GM19023 (cell line): ENCODE measurements at regions not wholly inside any gene's neighbourhood (a gene's known extent, or its start where the extent isn't known, plus 50 kb on each side); places are given as distances from the start of the nearest gene placed in this dataset.
"Not testable (repeated sequence)": the region's sequence is repeated elsewhere in the genome, so short reads cannot be mapped to it uniquely, and the experiment has no call there.

Experiments
- ATAC-seq: cut with Tn5 transposase; IDR thresholded peaks from one replicate; pipeline ENCODE4 v1.9.1; 2021; ENCODE audit warnings: mild to moderate bottlenecking, moderate library complexity; ENCODE audit not compliant: unreplicated experiment

DNA sequence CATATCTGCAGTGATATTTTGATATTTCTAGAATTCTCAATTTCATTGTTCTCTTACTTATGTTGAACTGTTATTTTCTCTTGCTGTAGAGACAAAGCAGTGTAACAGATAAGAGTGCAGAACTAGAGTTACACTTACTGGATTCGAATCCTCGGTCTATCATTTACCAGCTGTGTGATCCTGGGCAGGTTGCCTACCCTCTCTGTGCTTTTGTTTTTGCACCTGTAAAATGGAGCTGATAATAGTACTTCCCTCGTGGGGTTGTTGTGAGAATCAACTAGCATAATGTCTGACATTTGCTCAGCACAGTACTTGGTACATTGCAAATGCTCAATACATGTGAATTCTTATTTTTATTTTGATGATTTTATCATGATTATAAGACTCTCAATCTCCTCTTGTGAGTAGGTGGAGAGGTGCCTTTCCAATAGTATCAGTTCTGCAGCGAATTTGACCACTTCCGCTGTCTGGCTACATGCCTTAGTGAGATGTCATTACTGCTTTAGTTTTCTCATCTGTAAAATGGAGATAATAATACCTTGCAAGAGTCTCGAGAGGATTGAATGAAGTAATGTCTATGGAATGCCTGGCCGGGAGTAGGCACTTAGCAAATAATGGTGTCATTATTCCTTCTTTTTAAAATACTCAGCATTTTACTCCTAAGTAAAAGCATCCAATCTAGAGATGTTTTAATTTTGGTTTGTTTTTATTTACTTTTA, 312.2 kb upstream of the MAF start:
- no peak for ATAC-seq

DNA sequence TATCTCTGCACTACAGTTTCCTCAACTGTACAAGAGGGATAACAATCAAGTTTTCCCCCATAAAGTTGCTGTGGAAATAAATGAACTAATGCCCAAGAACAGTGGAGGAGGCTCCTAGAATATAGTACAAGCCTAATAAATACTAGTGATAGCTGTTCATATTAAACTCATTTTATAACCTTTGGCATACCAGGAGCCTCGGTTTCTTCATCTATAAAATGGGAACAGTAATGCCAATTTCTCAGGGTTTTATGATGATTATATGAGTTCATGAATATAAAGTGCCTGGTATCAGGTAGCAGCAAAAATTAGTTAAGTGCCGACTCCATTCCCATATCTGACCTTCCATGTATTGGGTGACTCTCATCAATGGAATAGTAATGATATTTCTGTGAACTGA, 311.1 kb upstream of the MAF start:
- ATAC-seq = no peak

DNA sequence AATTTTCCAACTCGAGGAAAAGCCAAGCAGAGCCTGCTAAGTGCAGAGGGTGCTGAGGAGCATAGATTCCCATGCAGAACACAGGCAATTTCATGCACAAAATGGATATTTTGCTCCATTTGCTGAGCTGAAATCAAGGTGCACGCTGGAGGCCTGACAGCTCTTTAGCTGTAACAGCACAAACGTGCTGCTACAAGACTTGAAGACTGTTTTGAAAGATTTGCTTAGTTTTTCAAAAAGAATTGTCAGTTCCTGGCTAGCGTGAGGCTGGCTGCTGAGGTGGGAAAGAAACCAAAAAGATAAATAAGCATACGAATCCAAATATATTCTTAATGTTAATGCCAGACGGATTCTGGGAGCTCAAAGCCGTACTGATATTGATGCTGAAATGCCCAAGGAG, 309.0 kb upstream of the MAF start:
- no peak for ATAC-seq

DNA sequence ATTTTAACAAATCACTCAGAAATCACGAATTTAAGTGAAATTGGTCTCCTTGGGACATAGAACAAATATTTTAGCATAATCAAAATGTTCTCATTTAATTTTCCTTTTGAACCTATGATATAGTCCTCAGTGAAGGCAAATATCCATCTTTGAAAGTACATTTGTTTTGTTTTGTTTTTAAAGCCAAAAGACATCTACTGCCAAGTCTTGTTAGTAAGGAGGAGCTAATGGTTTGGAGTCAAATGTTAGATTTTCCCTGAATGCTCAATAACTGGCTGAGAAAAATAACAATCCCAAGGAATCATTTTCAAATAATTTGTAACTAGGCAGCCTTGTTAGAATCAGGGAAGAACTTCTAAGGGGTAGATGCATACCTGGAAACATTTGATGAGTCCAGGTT, 302.9 kb upstream of the MAF start:
- ATAC-seq = no peak

DNA sequence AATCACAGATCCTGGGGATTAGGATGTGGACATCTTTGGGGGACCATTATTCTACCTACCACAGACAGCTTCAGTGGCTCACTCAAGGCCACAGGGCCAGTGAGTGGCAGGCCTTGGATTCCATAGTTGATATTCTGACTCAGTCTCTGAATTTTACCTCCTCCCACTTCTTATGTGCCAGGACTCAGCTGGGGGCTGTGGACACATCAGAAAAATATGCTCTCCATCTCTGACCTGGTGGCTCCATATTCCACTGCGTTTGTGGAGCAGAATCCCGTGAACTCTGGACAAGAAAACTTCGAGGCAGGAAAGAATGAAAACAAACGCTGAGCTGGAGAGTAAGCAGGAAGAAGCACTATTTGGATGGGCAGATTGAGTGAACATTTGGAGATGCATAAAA, 301.8 kb upstream of the MAF start:
- no peak for ATAC-seq

DNA sequence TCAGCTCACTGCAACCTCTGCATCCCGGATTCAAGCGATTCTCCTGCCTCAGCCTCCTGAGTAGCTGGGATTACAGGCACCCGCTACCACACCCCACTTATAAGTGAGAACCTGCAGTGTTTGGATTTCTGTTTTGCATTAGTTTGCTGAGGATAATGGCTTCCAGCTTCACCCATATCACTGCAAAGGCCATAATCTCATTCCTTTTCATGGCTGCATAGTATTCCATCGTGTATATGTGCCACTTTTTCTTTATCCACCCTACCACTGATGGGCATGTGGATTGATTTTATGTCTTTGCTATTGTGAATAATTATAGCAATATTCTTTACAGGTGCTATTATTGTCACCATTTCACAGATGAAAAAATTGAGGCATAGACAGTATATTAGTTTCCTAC, 301.0 kb upstream of the MAF start:
- ATAC-seq = no peak

DNA sequence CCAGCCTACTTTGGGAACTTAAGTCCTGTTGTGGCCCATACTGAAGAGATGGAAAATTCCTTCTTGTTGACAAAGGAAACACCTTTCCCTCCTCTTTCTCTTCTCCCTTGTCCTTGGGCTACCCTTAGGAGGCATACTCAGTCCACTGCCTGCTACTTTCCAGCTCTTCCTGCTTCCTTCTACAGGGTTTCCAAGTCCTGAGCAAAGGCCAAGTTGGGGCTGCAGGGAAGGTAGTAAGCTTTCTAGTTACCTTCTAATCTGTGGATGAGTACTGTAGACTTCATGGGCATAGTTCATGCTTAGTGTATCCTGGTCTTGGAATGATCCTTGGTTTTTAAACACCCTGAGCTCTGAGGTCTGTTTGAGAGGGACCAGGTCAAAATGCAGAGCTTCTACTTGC, 299.2 kb upstream of the MAF start:
- ATAC-seq = no peak

DNA sequence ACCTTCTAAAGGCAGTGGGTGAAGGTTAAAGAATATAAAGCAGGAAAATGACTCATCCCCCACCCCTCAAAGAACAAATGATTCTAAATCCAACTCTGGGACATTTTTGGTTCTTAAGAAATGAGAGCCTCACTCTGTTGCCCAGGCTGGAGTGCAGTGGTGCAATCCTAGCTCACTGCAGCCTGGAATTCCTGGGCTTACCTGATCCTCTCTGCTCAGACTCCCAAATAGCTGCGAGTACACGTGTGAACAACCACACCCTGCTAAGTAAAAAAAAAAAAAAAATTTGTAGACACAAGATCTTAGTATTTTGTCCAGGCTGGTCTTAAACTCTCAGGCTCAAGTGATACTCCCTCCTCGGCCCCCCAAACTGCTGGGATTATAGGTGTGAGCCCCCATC, 298.8 kb upstream of the MAF start:
- ATAC-seq = no peak

DNA sequence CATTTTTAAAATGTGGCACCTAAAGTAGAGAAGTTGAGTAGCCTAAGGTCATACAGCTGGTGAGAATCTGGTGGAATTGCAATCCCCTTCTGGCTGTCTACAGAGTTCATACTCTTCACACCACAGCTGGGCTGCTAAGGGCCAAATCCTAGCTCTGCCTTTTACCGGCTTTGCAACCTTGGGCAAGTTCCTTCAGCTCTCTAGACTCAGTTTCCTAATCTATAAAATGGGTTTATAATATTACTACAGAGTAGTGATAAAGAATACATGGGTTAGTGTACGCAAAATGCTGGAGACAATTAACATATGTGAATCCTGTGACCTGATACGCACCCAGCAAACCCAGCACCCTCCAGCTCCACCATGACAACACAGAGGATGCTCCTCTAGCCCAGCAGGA, 298.2 kb upstream of the MAF start:
- no peak for ATAC-seq

DNA sequence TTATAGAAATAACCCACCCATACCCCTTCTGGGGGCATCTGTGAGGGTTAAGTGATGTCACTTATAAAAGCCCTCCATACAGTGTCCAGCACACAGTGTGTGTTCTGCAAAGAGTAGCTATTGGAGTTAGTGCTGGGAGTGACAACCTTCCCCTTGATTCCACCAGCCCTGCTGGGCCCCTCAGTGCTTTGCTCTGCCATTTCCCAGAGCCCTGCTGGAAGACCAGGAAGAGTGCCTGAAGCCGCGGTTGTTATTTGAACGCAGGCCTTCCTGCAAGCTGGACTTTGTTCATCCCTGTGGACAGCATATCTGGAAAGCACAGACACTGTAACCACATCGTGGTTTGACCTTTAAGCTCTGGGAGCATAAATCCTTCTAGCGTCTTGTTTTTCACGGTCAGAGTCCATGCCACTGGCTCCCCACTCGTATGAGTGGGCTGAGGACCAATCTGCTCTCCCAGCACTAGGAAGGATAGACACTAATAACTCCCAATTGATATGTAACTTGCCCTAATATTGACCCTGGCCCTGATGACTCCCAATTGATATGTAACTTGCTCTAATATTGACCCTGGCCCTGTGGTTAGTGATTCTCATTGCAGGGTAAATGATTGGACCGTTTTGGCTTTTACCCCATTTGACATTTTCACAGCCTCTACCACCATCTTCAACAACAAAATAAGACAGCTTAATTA, 297.1 kb upstream of the MAF start:
- no peak for ATAC-seq

DNA sequence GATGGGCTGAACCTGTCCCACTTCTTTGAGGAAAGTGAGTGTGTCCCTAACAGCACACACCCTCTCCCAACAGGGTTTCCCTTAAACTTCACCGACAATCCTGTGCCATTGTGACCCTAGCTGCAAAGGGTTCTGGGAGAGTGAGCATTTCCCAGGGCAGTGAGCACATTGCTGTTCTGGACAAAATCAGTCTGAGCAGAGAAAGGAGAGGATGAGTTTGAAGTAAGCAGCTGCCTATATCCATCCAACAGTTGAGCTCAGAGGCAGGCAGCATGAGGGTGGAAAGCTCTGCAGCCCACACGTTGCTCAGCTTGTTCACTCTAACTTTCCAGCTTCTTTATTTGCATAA, 296.5 kb upstream of the MAF start:
- ATAC-seq = no peak

DNA sequence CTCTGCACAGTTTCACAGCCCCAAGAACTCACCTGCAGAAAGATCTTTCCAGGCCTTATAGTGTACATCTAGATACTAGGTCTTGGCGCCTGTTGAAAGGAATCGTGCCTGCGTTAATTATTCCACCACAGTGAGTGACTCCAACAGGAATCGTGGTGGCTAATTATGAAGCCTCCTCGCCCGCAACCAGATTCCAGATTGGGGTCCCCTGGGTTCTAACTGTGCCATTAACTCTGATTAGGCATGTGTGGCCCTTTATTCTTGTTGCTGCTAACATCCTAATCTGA, 295.3 kb upstream of the MAF start:
- ATAC-seq = no peak

DNA sequence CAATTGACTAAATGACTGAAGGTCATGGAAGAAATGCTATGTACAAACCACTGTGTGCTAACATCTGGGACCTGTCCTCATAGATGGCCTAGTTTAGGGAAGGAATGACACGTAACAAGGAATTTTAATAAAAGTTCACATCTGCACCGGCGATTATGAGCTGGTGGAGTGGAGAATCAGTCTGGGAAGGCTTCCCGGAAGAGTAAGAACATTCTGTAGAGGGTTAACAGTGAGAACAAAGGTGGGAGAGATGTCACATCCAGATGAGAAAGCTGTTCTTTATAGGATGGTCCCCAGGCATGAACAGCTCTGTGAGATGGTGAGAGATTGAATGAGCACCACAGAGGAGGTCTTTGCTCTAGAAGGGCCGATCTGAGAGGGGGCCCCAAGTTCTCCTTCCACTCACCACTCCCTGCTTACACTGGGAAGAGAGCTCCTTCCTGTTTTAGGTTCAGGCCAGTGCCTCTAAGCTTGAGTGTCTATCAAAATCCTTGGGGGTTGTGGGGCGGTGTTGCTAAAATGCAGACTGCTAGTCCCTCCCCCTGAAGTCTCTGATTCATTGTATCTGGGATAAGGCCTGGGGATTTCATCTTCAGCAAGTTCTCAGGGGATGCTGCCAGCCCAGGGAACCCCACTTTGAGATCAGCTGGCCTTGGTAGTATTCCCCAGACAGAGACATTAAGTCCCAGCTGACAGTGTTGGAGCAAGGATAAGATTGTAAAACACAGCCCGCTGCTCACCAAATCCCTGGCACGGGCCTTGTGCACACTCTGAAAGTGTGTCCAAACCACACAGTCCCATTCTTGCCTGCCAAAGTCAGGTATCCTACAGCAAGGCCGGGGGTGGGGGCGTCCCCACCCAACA, 294.7 kb upstream of the MAF start:
- no peak for ATAC-seq

DNA sequence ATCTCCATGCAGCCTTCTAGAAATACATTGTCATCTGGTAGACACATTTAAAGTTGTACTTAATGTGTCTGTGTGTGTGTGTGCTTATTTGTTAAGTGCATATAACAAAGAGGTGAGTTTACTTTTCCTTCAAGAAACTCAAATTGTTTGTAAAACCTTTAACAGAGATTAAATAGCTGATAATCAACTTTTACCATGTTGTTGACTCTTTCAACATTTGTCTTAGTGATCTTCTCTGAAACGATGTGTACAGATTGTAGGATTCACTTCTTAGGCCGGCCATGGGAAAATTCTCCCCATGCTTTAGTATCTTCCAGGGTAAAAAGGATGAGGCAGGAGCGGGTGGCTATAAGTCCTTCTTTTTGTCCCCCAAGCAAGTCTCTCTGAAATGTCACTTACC, 292.9 kb upstream of the MAF start:
- ATAC-seq = no peak

DNA sequence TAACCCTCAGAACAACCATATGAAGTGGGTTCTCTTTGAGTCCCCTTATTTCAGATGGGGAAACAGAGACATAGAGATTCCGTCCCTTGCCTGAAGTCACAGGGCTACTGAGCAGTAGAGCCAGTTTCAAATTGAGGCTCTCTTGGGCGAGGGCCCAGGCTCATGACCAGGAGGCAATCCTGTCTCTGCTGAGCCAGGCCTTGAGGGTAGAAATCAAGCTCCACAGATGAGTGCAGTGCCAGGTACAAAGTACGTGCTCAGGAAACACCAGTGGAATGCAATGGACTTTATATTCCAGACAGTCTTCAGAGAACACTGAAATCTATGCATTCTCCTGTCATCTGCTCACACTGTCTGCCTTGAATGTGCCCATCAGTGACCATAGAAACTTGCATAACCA, 291.7 kb upstream of the MAF start:
- no peak for ATAC-seq

DNA sequence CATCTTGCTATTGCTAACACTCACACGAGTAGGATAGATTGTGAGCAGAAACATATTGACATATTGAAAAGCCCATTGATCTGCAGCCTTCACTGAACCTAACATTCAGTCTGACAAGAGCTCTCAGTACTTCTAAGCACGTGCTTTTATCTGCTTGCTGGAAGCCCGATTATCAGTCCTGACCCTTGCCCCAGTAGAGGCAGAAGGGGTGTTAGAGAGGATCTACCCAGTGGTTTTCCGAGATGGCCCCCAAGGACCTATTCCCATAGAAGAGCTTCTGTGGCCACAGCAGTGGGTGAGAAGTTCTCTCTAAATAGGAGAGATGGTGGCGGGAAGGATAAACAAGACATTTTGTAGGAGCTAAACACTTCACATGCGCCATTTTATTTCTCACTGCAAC, 290.9 kb upstream of the MAF start:
- ATAC-seq = no peak

DNA sequence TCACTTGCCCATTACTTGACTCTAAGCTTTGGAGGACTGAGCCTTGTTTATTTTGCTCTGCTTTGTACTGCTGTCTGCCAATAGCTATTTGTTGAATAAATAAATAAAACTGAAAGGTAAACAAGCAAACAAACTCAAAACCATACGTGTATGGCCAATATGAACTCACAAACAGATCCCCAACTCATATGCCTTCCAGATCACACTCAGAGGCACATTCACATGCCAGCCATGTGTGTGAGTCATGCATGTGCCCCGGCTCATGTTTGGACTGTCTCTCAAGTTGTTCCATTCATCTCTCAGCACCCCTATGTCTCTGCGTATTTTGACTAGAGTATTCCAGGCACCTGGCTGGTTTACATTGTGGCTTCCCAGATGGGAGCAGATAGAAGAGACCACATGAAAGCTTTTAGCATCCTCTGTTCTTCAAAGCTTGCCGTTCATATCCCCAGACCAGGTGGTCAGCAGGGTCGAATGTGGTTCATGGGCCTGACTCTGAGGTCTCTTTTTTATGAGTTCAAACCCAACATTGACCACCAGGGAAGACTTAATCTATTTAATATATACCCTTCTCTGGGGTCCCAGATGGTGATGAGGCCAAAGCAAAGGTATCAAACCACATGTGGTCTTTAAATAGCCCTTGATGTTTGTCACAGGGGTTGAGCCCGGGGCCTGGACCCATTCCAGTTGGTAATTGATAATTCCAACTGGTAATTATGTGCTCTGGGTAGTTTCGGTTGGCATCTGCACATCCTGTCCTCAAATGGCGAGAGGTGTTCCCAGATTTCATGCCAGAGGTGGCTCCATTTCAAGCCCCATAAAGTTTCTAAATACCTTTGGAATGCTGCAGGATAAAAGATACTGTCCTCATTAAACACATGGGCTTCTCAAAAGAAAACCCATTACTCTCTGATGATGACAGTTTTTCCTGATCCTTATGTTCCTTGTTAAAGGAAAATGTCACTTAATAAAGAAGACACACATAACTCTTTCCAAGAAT, 287.3 kb upstream of the MAF start:
- ATAC-seq = no peak

DNA sequence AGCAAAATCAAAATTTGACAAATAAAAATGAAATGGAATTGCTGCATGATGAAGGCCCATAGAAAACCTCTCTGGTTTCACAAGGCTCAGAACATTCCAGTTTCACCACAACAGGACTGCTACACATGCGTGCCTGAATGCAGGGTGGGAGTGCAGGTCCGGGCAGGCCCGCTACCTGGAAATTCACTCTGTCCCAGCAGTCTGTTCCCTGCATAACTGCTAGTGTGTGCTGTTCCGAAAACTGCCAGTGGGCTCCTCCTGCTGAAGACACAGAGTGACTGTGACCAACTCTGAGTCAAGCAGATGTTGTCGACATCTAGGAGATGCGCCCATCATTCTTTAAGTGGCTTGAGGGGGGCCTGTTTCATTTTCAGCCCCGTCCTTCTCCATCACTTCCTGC, 284.8 kb upstream of the MAF start:
- no peak for ATAC-seq

DNA sequence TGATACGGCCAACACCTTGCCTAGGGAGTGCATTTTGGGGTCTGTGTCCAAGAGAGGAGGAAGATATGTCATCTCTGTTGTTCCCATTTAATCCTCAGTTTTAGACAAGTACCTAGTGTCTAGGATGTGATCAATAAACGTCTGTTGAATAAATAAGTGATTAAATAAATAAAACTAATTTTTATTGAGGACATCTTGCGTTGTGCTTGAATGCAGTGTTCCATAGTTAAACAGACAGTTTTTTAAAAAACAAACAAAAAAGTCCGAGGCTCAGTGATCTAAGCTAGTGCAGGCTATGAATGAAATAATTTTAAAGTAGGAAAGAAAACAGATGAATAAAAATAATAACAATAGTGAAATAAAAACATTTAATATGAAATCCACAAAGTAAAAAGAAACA, 283.0 kb upstream of the MAF start:
- no peak for ATAC-seq

DNA sequence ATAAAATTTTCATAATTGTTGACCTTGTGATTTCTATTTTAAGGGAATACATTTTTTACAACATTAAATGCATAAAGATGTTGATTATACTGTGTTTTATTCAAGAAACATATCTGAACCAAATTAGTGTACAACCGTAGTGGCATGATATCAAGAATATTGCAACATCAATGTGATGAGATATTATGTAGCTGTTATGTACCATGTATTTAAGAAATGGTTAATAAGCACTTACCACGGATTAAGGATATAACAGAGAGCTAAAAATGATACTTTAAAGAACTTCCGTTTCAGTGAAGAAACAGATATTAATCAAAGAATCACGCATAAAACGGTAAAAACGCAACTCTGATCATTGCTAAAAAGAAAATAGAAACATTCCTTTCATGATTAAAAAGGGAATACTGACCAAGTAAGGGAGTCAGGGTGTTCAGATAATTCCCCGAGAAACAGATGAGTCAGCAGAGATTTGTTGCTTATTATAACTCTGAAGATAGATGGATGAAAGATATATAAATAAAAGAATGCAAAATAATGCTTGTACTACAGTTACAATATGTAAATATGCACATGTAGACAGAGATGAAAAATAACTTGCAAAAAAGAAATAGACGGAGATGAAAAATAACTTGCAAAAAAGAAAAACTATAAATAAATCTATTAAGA, 281.9 kb upstream of the MAF start:
- ATAC-seq = no peak

DNA sequence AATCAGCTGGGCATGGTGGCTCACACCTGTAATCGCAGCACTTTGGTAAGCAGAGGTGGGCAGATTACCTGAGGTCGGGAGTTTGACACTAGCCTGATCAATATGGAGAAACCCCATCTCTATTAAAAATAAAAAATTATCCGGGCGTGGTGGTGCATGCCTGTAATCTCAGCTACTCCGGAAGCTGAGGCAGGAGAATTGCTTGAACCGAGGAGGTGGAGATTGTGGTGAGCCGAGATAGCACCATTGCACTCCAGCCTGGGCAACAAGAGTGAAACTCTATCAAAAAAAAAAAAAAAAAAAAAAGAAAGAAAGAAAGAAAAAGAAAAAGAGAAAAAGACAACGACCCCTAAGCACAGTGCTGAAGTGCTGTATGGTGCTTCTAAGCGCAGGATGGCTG, 280.6 kb upstream of the MAF start:
- ATAC-seq = not testable (repeated sequence)
